ENCODE measurements at regions not wholly inside any gene's neighbourhood (a gene's known extent, or its start where the extent isn't known, plus 50 kb on each side); places are given as distances from the start of the nearest gene placed in this dataset.

DNA sequence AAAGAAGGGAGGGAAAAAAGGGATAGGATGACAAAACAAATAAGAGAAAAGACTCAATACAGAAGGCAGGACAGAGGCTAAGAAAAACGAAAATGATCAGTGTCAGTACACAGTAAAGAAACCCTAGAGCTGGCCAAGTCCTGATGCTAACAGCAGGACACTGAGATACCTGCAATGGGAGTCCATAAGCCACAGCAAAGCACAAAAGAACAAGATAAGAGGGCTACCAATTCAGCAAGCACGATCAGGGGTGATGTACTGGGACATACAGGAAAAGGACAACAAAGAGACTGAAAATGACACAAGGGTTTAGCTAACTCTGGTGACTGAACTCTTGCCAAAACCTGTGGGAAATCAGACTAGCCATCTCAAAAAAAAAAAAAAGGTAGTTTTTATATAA is 1072.6 kb upstream of the COX7C start:
- Mint-ChIP-seq H3K4me3 (no peak overlapping the region), H3K27me3 (ENCODE audit: insufficient read depth) (no peaks in the 10 kb centered on the region), H3K4me1 (peaks cover 8% of the 10 kb centered on the region), H3K36me3 (ENCODE audit: low read depth) (no peaks in the 10 kb centered on the region), H3K27ac (peak overlapping the region; percentile 18), H3K9me3 (no peaks in the 10 kb centered on the region)
- no peak overlapping the region for H3K9ac ChIP-seq (ENCODE audit: extremely low read depth, low read length, poor library complexity, severe bottlenecking)
- H3K27me3 ChIP-seq (ENCODE audit: control insufficient read depth, insufficient read depth, low read length, poor library complexity, severe bottlenecking): no peaks in the 10 kb centered on the region
- H3K4me3 ChIP-seq (ENCODE audit: low read length): no peak overlapping the region
- H3K36me3 ChIP-seq (ENCODE audit: control insufficient read depth, insufficient read depth, low read length): no peaks in the 10 kb centered on the region
- 16 to 41% methylated on average over 2 of the region's 2 CpGs for WGBS, 2 experiments (ENCODE audit: insufficient coverage in 1 of 2, insufficient read length in 1 of 2)
- H3K9me3 ChIP-seq (ENCODE audit: control insufficient read depth, low read length): no peaks in the 10 kb centered on the region
- peak; percentile 54 for DNase-seq
- no peak overlapping the region for H3K27ac ChIP-seq (ENCODE audit: low read depth, low read length)
- TF ChIP-seq, protein P1, sequence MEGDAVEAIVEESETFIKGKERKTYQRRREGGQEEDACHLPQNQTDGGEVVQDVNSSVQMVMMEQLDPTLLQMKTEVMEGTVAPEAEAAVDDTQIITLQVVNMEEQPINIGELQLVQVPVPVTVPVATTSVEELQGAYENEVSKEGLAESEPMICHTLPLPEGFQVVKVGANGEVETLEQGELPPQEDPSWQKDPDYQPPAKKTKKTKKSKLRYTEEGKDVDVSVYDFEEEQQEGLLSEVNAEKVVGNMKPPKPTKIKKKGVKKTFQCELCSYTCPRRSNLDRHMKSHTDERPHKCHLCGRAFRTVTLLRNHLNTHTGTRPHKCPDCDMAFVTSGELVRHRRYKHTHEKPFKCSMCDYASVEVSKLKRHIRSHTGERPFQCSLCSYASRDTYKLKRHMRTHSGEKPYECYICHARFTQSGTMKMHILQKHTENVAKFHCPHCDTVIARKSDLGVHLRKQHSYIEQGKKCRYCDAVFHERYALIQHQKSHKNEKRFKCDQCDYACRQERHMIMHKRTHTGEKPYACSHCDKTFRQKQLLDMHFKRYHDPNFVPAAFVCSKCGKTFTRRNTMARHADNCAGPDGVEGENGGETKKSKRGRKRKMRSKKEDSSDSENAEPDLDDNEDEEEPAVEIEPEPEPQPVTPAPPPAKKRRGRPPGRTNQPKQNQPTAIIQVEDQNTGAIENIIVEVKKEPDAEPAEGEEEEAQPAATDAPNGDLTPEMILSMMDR (conservative IDR thresholded peaks at IDR 0.05): no peak
- no peaks in the 10 kb centered on the region for H3K4me1 ChIP-seq (ENCODE audit: control insufficient read depth, insufficient read depth, low read length)

DNA sequence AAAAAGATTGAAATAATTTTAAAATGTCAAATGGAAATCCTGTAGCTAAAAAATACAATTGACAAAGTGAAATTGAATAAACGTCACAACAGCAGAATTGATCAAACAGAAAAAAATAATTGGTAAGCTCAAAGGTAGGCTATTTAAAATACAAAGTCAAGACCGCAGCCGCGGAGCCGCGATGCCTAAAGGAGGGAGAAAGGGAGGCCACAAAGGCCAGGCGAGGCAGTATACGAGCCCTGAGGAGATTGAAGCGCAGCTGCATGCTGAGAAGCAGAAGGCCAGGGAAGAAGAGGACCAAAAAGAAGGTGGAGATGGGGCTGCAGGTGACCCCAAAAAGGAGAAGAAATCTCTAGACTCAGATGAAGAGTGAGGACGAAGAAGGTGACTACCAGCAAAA is 1068.5 kb upstream of the COX7C start:
- TF ChIP-seq, protein P1 (conservative IDR thresholded peaks at IDR 0.05): no peak
- Mint-ChIP-seq H3K27me3 (ENCODE audit: insufficient read depth) (no peaks in the 10 kb centered on the region), H3K4me1 (peaks cover 8% of the 10 kb centered on the region), H3K27ac (no peak overlapping the region), H3K36me3 (ENCODE audit: low read depth) (no peaks in the 10 kb centered on the region), H3K4me3 (no peak overlapping the region), H3K9me3 (peaks cover 12% of the 10 kb centered on the region)
- Histone ChIP-seq H3K9me3 (ENCODE audit: control insufficient read depth, low read length) (peaks cover 8% of the 10 kb centered on the region), H3K36me3 (ENCODE audit: control insufficient read depth, insufficient read depth, low read length) (no peaks in the 10 kb centered on the region), H3K9ac (ENCODE audit: extremely low read depth, low read length, poor library complexity, severe bottlenecking) (no peak overlapping the region), H3K4me3 (ENCODE audit: low read length) (no peak overlapping the region), H3K27ac (ENCODE audit: low read depth, low read length) (no peak overlapping the region), H3K27me3 (ENCODE audit: control insufficient read depth, insufficient read depth, low read length, poor library complexity, severe bottlenecking) (no peaks in the 10 kb centered on the region), H3K4me1 (ENCODE audit: control insufficient read depth, insufficient read depth, low read length) (no peaks in the 10 kb centered on the region)
- WGBS, 2 experiments (ENCODE audit: insufficient coverage in 1 of 2, insufficient read length in 1 of 2): 97 to 100% methylated on average over 1 to 10 of the region's 10 CpGs
- no peak for DNase-seq

DNA sequence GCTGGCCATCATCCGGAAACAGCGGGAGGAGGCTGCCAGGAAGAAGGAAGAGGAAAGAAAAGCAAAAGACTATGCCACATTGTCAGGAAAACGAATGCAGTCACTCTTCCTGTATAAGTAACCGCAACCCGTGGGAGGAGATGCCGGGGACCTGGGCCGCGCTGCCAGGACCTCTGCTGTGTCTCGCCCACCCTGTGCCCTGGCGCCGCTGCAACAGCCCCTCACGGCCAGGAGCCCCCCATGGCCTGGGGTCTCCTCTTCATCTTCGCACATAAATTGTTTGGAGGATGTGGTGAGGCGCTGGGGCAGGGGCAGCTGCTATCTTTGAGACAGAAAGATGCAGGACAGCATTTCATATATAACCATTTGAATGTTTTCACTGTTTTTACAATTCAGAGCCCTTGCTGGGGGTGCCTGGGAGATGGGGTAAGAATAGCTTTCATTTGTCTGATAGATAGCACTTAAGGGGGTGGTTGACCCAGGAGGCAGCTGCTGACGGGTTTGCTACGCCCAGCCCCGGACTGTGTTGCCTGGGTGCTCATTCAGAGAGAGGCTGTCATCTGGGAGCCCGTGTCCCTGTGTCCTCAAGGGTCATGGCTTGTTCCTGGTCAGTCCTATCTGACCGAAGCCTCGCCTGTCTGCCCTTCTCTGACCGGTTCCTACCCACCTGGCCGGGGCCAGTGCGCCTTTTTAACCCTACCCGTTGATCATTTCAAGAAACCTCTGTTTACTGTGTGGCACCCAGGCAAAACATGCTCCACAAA is 1067.7 kb upstream of the COX7C start:
- H3K4me1 ChIP-seq (ENCODE audit: control insufficient read depth, insufficient read depth, low read length): no peaks in the 10 kb centered on the region
- H3K4me1 Mint-ChIP-seq: peaks cover 3% of the 10 kb centered on the region
- H3K4me3 Mint-ChIP-seq: no peak overlapping the region
- DNase-seq: no peak
- H3K27me3 ChIP-seq (ENCODE audit: control insufficient read depth, insufficient read depth, low read length, poor library complexity, severe bottlenecking): no peaks in the 10 kb centered on the region
- no peaks in the 10 kb centered on the region for H3K36me3 Mint-ChIP-seq (ENCODE audit: low read depth)
- no peak overlapping the region for H3K27ac ChIP-seq (ENCODE audit: low read depth, low read length)
- no peaks in the 10 kb centered on the region for H3K27me3 Mint-ChIP-seq (ENCODE audit: insufficient read depth)
- H3K36me3 ChIP-seq (ENCODE audit: control insufficient read depth, insufficient read depth, low read length): no peaks in the 10 kb centered on the region
- WGBS, 2 experiments (ENCODE audit: insufficient coverage in 1 of 2, insufficient read length in 1 of 2): 90 to 94% methylated on average over 7 to 24 of the region's 24 CpGs
- H3K9ac ChIP-seq (ENCODE audit: extremely low read depth, low read length, poor library complexity, severe bottlenecking): no peak overlapping the region
- TF ChIP-seq, protein P1 (conservative IDR thresholded peaks at IDR 0.05): no peak
- no peak overlapping the region for H3K4me3 ChIP-seq (ENCODE audit: low read length)
- H3K9me3 Mint-ChIP-seq: peaks cover 12% of the 10 kb centered on the region
- no peak overlapping the region for H3K27ac Mint-ChIP-seq
- H3K9me3 ChIP-seq (ENCODE audit: control insufficient read depth, low read length): peaks cover 12% of the 10 kb centered on the region
